Natural killer cell (primary cell): ENCODE measurements at regions not wholly inside any gene's neighbourhood (a gene's known extent, or its start where the extent isn't known, plus 50 kb on each side); places are given as distances from the start of the nearest gene placed in this dataset.

Experiments used
- ATAC-seq, 3 donors: fragments of 150-1000 bp in 2 of 3; fragments of 200-7000 bp in 1 of 3; cut with Tn5 transposase; 1 replicate in 1 of 3; 2 replicates in 2 of 3; pipeline ENCODE4 v1.10.0; 2021; ENCODE audit warnings: mild to moderate bottlenecking in 2 of 3, moderate library complexity in 2 of 3
- DNase-seq, 2 donors: peaks; one replicate each; pipeline versions ENCODE4 v3.0.0 to v3.0.0-alpha.2; 2013 to 2021; ENCODE audit warnings: mixed read lengths in 1 of 2
- H3K27ac ChIP-seq: one replicate; pipeline ENCODE4 v1.5.1; 2013; ENCODE audit warnings: mild to moderate bottlenecking, low read length
- H3K27me3 ChIP-seq: one replicate; pipeline ENCODE4 v1.6.1; 2013; ENCODE audit warnings: low read length; ENCODE audit not compliant: control insufficient read depth, insufficient read depth
- H3K36me3 ChIP-seq: one replicate; pipeline ENCODE4 v1.6.1; 2013; ENCODE audit warnings: low read length; ENCODE audit not compliant: control insufficient read depth, insufficient read depth
- H3K4me1 ChIP-seq: one replicate; pipeline ENCODE4 v1.6.1; 2013; ENCODE audit warnings: low read length; ENCODE audit not compliant: control insufficient read depth, insufficient read depth
- H3K4me3 ChIP-seq: one replicate; pipeline ENCODE4 v1.5.1; 2013; ENCODE audit warnings: low read length
- H3K9me3 ChIP-seq: one replicate; pipeline ENCODE4 v1.6.1; 2013; ENCODE audit warnings: low read length; ENCODE audit not compliant: control insufficient read depth, insufficient read depth
- H3K27ac Mint-ChIP-seq, 2 donors: one replicate each; pipeline ENCODE4 v1.8.0; 2022; ENCODE audit warnings: mild to moderate bottlenecking in 2 of 2, mixed read lengths in 2 of 2, moderate library complexity in 1 of 2
- H3K27me3 Mint-ChIP-seq, 2 donors: one replicate each; pipeline ENCODE4 v1.8.0; 2022; ENCODE audit warnings: low read depth in 2 of 2, mixed read lengths in 2 of 2
- H3K36me3 Mint-ChIP-seq: one replicate; pipeline ENCODE4 v1.8.0; 2022; ENCODE audit warnings: mixed read lengths
- H3K4me1 Mint-ChIP-seq, 2 donors: one replicate each; pipeline ENCODE4 v1.8.0; 2022; ENCODE audit warnings: mixed read lengths in 2 of 2
- H3K4me3 Mint-ChIP-seq: one replicate; pipeline ENCODE4 v1.8.0; 2022; ENCODE audit warnings: mild to moderate bottlenecking, moderate library complexity, mixed read lengths
- H3K9me3 Mint-ChIP-seq, 2 donors: one replicate each; pipeline ENCODE4 v1.8.0; 2022; ENCODE audit warnings: mixed read lengths in 2 of 2
- CTCF ChIP-seq: fragments of 200-600 bp; IDR thresholded peaks from one replicate; pipeline ENCODE4 v1.8.0; 2022; ENCODE audit warnings: antibody characterized with exemption
- WGBS: methylation state at CpG from one replicate; pipeline ENCODE4 v1.1.7; 2013; ENCODE audit warnings: missing lambda C conversion rate; ENCODE audit not compliant: insufficient coverage; 5-methylcytosine and 5-hydroxymethylcytosine counted together
- intact Hi-C: fragments of 100-400 bp; cut with micrococcal nuclease; formaldehyde crosslinking; loops from one replicate; pipeline ENCODE4 v1.14.2; 2022

DNA sequence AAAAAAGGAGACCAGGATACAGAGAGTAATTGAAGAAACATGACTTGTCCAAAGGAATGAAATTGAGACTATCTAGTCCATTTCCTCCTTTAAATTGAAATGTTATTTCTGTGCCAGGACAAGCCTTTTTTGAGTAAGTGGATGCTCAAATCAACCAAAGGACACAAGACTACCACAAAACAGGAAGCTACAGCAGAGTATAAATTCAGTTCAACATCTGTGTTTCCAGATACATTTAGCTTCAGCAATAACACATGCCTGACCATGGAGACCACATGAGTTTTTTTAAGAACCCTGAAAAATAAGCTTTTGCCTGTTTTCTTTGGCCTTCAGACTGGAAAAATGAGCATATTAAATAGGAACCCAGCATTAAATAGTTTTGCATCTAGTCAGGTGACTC is 707.5 kb downstream of the ZWINT start:
- H3K9me3 Mint-ChIP-seq, result peaks cover 20 to 27% of the 10 kb centered on the region in 2 donors
- H3K4me1 Mint-ChIP-seq, result no peaks in the 10 kb centered on the region
- H3K4me1 ChIP-seq, result no peaks in the 10 kb centered on the region
- peaks cover 8% of the 10 kb centered on the region for H3K36me3 Mint-ChIP-seq
- no peak overlapping the region for H3K4me3 ChIP-seq
- H3K27ac ChIP-seq, result no peak overlapping the region
- no peaks in the 10 kb centered on the region for H3K27me3 Mint-ChIP-seq
- TF ChIP-seq CTCF, result no peak
- H3K27ac Mint-ChIP-seq, result no peak overlapping the region
- intact Hi-C loops, result no loop called here
- H3K36me3 ChIP-seq, result no peaks in the 10 kb centered on the region
- no peak overlapping the region for H3K4me3 Mint-ChIP-seq
- no peak for ATAC-seq
- H3K9me3 ChIP-seq, result no peaks in the 10 kb centered on the region
- no peak for DNase-seq
- H3K27me3 ChIP-seq, result no peaks in the 10 kb centered on the region

DNA sequence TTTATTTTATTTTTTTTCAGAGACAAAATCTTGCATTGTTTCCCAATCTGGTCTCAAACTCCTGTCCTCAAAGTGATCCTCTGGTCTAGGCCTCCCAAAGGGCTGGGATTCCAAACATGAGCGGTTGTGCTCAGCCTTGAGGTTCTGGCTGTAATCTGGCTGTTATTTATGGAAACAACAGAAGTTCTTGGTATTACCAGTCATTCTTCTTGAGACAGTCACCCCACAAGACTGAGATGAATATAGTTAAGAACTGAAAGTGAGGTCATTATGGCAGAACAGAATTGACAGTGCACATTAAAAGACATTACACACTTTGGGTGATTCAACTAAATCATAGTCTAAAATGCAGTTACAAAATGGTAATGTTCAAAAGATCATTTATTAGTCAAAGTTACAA is 719.5 kb downstream of the ZWINT start:
- no peak overlapping the region for H3K4me3 Mint-ChIP-seq
- Histone ChIP-seq H3K9me3 (no peaks in the 10 kb centered on the region), H3K4me1 (no peaks in the 10 kb centered on the region), H3K27me3 (no peaks in the 10 kb centered on the region), H3K27ac (no peak overlapping the region), H3K36me3 (no peaks in the 10 kb centered on the region), H3K4me3 (no peak overlapping the region)
- H3K27ac Mint-ChIP-seq, result no peak overlapping the region
- no peak for TF ChIP-seq CTCF
- H3K4me1 Mint-ChIP-seq, result no peaks in the 10 kb centered on the region
- H3K9me3 Mint-ChIP-seq, result peaks cover 5 to 16% of the 10 kb centered on the region in 2 donors
- H3K27me3 Mint-ChIP-seq, result no peaks in the 10 kb centered on the region
- intact Hi-C loops, result no loop called here
- DNase-seq (no peak), ATAC-seq (no peak)
- no peaks in the 10 kb centered on the region for H3K36me3 Mint-ChIP-seq
- 100% methylated on average over 1 of the region's 1 CpG for WGBS

- H3K4me3 Mint-ChIP-seq, result peak overlapping the region; percentile 28
These were observed 729.9 kb downstream of the ZWINT start for GRCh38 chr10:55631071-55631654.

More at GRCh38 chr10:55631071-55631654, 729.9 kb downstream of the ZWINT start:
- Mint-ChIP-seq H3K9me3 (peaks cover 0 to 10% of the 10 kb centered on the region in 2 donors), H3K4me1 (no peaks in the 10 kb centered on the region), H3K27me3 (peaks cover 7 to 12% of the 10 kb centered on the region in 2 donors), H3K27ac (no peak overlapping the region), H3K36me3 (peaks cover 5% of the 10 kb centered on the region)
- H3K4me3 ChIP-seq, result no peak overlapping the region
- peaks cover 5% of the 10 kb centered on the region for H3K4me1 ChIP-seq
- peaks cover 11% of the 10 kb centered on the region for H3K27me3 ChIP-seq
- H3K27ac ChIP-seq, result no peak overlapping the region
- no peak for TF ChIP-seq CTCF
- H3K9me3 ChIP-seq, result peaks cover 9% of the 10 kb centered on the region
- no peaks in the 10 kb centered on the region for H3K36me3 ChIP-seq
- intact Hi-C loops, result no loop called here
- DNase-seq, result no peak
- no peak for ATAC-seq
- WGBS, result 2% methylated on average over 49 of the region's 49 CpGs
